ENCODE measurements at regions not wholly inside any gene's neighbourhood (a gene's known extent, or its start where the extent isn't known, plus 50 kb on each side); places are given as distances from the start of the nearest gene placed in this dataset.

GRCh38 chr9:116088396-116088795 lies 65.2 kb upstream of the PAPPA start:
- H3K4me2 ChIP-seq (ENCODE audit: low read depth, low read length) = no peak overlapping the region
- H3K27ac ChIP-seq (ENCODE audit: low read length) = no peak overlapping the region
- no peaks in the 10 kb centered on the region for H3K9me2 ChIP-seq (replicated peaks; ENCODE audit: insufficient read depth, low read length)
- H2AFZ ChIP-seq (ENCODE audit: low read length) = no peak overlapping the region
- H3K4me1 ChIP-seq (ENCODE audit: low read length) = no peaks in the 10 kb centered on the region
- no peaks in the 10 kb centered on the region for H3K27me3 ChIP-seq (replicated peaks; ENCODE audit: insufficient read depth, low read length)
- H3K36me3 ChIP-seq (replicated peaks; ENCODE audit: insufficient read depth, low read length) = no peaks in the 10 kb centered on the region
- DNase-seq = no peak
- no peak overlapping the region for H3K9ac ChIP-seq (ENCODE audit: low read length)
- H3K9me3 ChIP-seq (replicated peaks; ENCODE audit: insufficient read depth, low read length) = no peaks in the 10 kb centered on the region
- H3K4me3 ChIP-seq (ENCODE audit: low read length) = no peak overlapping the region
- no peaks in the 10 kb centered on the region for H3K79me2 ChIP-seq (ENCODE audit: low read length)
- no peaks in the 10 kb centered on the region for H4K20me1 ChIP-seq (ENCODE audit: insufficient read depth, low read length)
- TF ChIP-seq CTCF (IDR thresholded peaks at IDR 0.05; ENCODE audit: low read length) = no peak
- TF ChIP-seq EZH2phosphoT487 (IDR thresholded peaks at IDR 0.05; ENCODE audit: low read length) = no peak
- no peak for TF ChIP-seq EZH2 (optimal IDR thresholded peaks at IDR 0.05; ENCODE audit: low read depth, low read length)
- H3F3A ChIP-seq (ENCODE audit: insufficient read depth, low read length) = no peaks in the 10 kb centered on the region

GRCh38 chr9:116090030-116090770 lies 63.4 kb upstream of the PAPPA start:
- Histone ChIP-seq H3K9me3 (replicated peaks; ENCODE audit: insufficient read depth, low read length) (no peaks in the 10 kb centered on the region), H3K4me1 (ENCODE audit: low read length) (no peaks in the 10 kb centered on the region), H3K27ac (ENCODE audit: low read length) (no peak overlapping the region), H3K9ac (ENCODE audit: low read length) (no peak overlapping the region), H4K20me1 (ENCODE audit: insufficient read depth, low read length) (no peaks in the 10 kb centered on the region), H3K4me3 (ENCODE audit: low read length) (no peak overlapping the region), H3K36me3 (replicated peaks; ENCODE audit: insufficient read depth, low read length) (no peaks in the 10 kb centered on the region), H3K9me2 (replicated peaks; ENCODE audit: insufficient read depth, low read length) (no peaks in the 10 kb centered on the region), H3K27me3 (replicated peaks; ENCODE audit: insufficient read depth, low read length) (no peaks in the 10 kb centered on the region), H3F3A (ENCODE audit: insufficient read depth, low read length) (no peaks in the 10 kb centered on the region), H2AFZ (ENCODE audit: low read length) (no peak overlapping the region), H3K79me2 (ENCODE audit: low read length) (no peaks in the 10 kb centered on the region), H3K4me2 (ENCODE audit: low read depth, low read length) (no peak overlapping the region)
- no peak for TF ChIP-seq EZH2phosphoT487 (IDR thresholded peaks at IDR 0.05; ENCODE audit: low read length)
- TF ChIP-seq EZH2 (optimal IDR thresholded peaks at IDR 0.05; ENCODE audit: low read depth, low read length) = no peak
- TF ChIP-seq CTCF (IDR thresholded peaks at IDR 0.05; ENCODE audit: low read length) = no peak
- DNase-seq = no peak

GRCh38 chr9:116094846-116095245 lies 58.7 kb upstream of the PAPPA start:
- no peaks in the 10 kb centered on the region for H4K20me1 ChIP-seq (ENCODE audit: insufficient read depth, low read length)
- no peaks in the 10 kb centered on the region for H3K27me3 ChIP-seq (replicated peaks; ENCODE audit: insufficient read depth, low read length)
- H2AFZ ChIP-seq (ENCODE audit: low read length) = no peak overlapping the region
- no peak overlapping the region for H3K4me3 ChIP-seq (ENCODE audit: low read length)
- H3K79me2 ChIP-seq (ENCODE audit: low read length) = no peaks in the 10 kb centered on the region
- no peak overlapping the region for H3K4me2 ChIP-seq (ENCODE audit: low read depth, low read length)
- H3K9me2 ChIP-seq (replicated peaks; ENCODE audit: insufficient read depth, low read length) = no peaks in the 10 kb centered on the region
- H3F3A ChIP-seq (ENCODE audit: insufficient read depth, low read length) = no peaks in the 10 kb centered on the region
- no peak for DNase-seq
- H3K27ac ChIP-seq (ENCODE audit: low read length) = no peak overlapping the region
- H3K36me3 ChIP-seq (replicated peaks; ENCODE audit: insufficient read depth, low read length) = no peaks in the 10 kb centered on the region
- TF ChIP-seq EZH2phosphoT487 (IDR thresholded peaks at IDR 0.05; ENCODE audit: low read length) (no peak), EZH2 (optimal IDR thresholded peaks at IDR 0.05; ENCODE audit: low read depth, low read length) (no peak), CTCF (IDR thresholded peaks at IDR 0.05; ENCODE audit: low read length) (no peak)
- no peak overlapping the region for H3K9ac ChIP-seq (ENCODE audit: low read length)
- no peaks in the 10 kb centered on the region for H3K9me3 ChIP-seq (replicated peaks; ENCODE audit: insufficient read depth, low read length)
- H3K4me1 ChIP-seq (ENCODE audit: low read length) = no peaks in the 10 kb centered on the region
